Activated CD8-positive, alpha-beta memory T cell treated with anti-CD3 and anti-CD28 coated beads, Interleukin-2, amount 10 ng/mL, durations not matched to agents 7 days and 5 days (primary cell): ENCODE measurements at regions not wholly inside any gene's neighbourhood (a gene's known extent, or its start where the extent isn't known, plus 50 kb on each side); places are given as distances from the start of the nearest gene placed in this dataset.

ENCODE experiments used
- ATAC-seq: fragments of 150-1000 bp; cut with Tn5 transposase; one replicate; pipeline ENCODE4 v1.10.0; 2021; ENCODE audit warnings: moderate library complexity
- CTCF ChIA-PET: fragments of 350-600 bp; sonication (Branson Sonifier 250); formaldehyde crosslinking; loops from one replicate; lab custom pipeline; 2021; ENCODE audit warnings: antibody characterized with exemption; lab: Charles Lee
- DNase-seq: peaks from one replicate; pipeline ENCODE4 v3.0.0-alpha.2; 2020
- H3K27ac Mint-ChIP-seq: one replicate; pipeline ENCODE4 v1.8.0; 2021; ENCODE audit warnings: mild to moderate bottlenecking, mixed read lengths
- H3K27me3 Mint-ChIP-seq: one replicate; pipeline ENCODE4 v1.8.0; 2021; ENCODE audit warnings: mixed read lengths
- H3K36me3 Mint-ChIP-seq: one replicate; pipeline ENCODE4 v1.8.0; 2021; ENCODE audit warnings: mild to moderate bottlenecking, mixed read lengths
- H3K4me1 Mint-ChIP-seq: one replicate; pipeline ENCODE4 v1.8.0; 2021; ENCODE audit warnings: mixed read lengths
- H3K4me3 Mint-ChIP-seq: one replicate; pipeline ENCODE4 v1.8.0; 2021; ENCODE audit warnings: mild to moderate bottlenecking, moderate library complexity, mixed read lengths
- H3K9me3 Mint-ChIP-seq: one replicate; pipeline ENCODE4 v1.8.0; 2022; ENCODE audit warnings: low read depth, mixed read lengths

- Mint-ChIP-seq H3K4me3 (no peak overlapping the region), H3K4me1 (no peaks in the 10 kb centered on the region), H3K36me3 (no peaks in the 10 kb centered on the region)
Observed at GRCh38 chr6:148177589-148178233, 164.9 kb upstream of the SASH1 start.

GRCh38 chr6:148179786-148180185, 162.9 kb upstream of the SASH1 start:
- no peaks in the 10 kb centered on the region for H3K9me3 Mint-ChIP-seq
- no peaks in the 10 kb centered on the region for H3K36me3 Mint-ChIP-seq
- H3K4me3 Mint-ChIP-seq, result no peak overlapping the region
- ATAC-seq (no peak), DNase-seq (no peak)
- peaks cover 15% of the 10 kb centered on the region for H3K27me3 Mint-ChIP-seq
- H3K27ac Mint-ChIP-seq, result no peak overlapping the region
- CTCF ChIA-PET, result interaction anchor here (0.8 to 1.5 kb wide), 7 partner anchors 31 to 673 kb away, joined by 3 to 6 read pairs (median 4); no protein-coding TSS in a partner anchor
- H3K4me1 Mint-ChIP-seq, result no peaks in the 10 kb centered on the region

More at GRCh38 chr6:148177589-148178233, 164.9 kb upstream of the SASH1 start:
- Mint-ChIP-seq H3K27ac (no peak overlapping the region), H3K9me3 (no peaks in the 10 kb centered on the region), H3K27me3 (peaks cover 12% of the 10 kb centered on the region)
- DNase-seq (no peak), ATAC-seq (no peak)
- CTCF ChIA-PET, result interaction anchor here (0.7 to 2.2 kb wide), 10 partner anchors 9 to 291 kb away, joined by 3 to 19 read pairs (median 4); no protein-coding TSS in a partner anchor

- H3K4me3 Mint-ChIP-seq, result no peak overlapping the region
- no peaks in the 10 kb centered on the region for H3K4me1 Mint-ChIP-seq
- H3K27me3 Mint-ChIP-seq, result peaks cover 26% of the 10 kb centered on the region
- DNase-seq, result no peak
- no peak for ATAC-seq
- H3K36me3 Mint-ChIP-seq, result no peaks in the 10 kb centered on the region
- no peak overlapping the region for H3K27ac Mint-ChIP-seq
- CTCF ChIA-PET, result no interaction called here
- no peaks in the 10 kb centered on the region for H3K9me3 Mint-ChIP-seq
Observed at GRCh38 chr6:148182378-148182777, 160.3 kb upstream of the SASH1 start.

GRCh38 chr6:148183776-148184175, 158.9 kb upstream of the SASH1 start:
- Mint-ChIP-seq H3K27ac (no peak overlapping the region), H3K4me1 (no peaks in the 10 kb centered on the region), H3K4me3 (no peak overlapping the region), H3K36me3 (no peaks in the 10 kb centered on the region), H3K27me3 (peaks cover 37% of the 10 kb centered on the region), H3K9me3 (no peaks in the 10 kb centered on the region)
- no peak for DNase-seq
- CTCF ChIA-PET, result no interaction called here
- no peak for ATAC-seq

- H3K36me3 Mint-ChIP-seq, result no peaks in the 10 kb centered on the region
- no peak for ATAC-seq
Observed at GRCh38 chr6:148186916-148187315, 155.7 kb upstream of the SASH1 start.

GRCh38 chr6:148192310-148192709, 150.3 kb upstream of the SASH1 start:
- CTCF ChIA-PET, result no interaction called here
- Mint-ChIP-seq H3K27me3 (peaks cover 59% of the 10 kb centered on the region), H3K36me3 (no peaks in the 10 kb centered on the region)

More at GRCh38 chr6:148186916-148187315, 155.7 kb upstream of the SASH1 start:
- no peaks in the 10 kb centered on the region for H3K9me3 Mint-ChIP-seq
- CTCF ChIA-PET, result no interaction called here
- no peak overlapping the region for H3K27ac Mint-ChIP-seq
- no peaks in the 10 kb centered on the region for H3K4me1 Mint-ChIP-seq
- H3K27me3 Mint-ChIP-seq, result peaks cover 45% of the 10 kb centered on the region
- DNase-seq, result no peak
- H3K4me3 Mint-ChIP-seq, result no peak overlapping the region

GRCh38 chr6:148193063-148193680, 149.5 kb upstream of the SASH1 start:
- Mint-ChIP-seq H3K27ac (no peak overlapping the region), H3K27me3 (peaks cover 57% of the 10 kb centered on the region), H3K4me1 (no peaks in the 10 kb centered on the region), H3K36me3 (no peaks in the 10 kb centered on the region), H3K4me3 (no peak overlapping the region), H3K9me3 (no peaks in the 10 kb centered on the region)
- no peak for ATAC-seq
- CTCF ChIA-PET, result no interaction called here
- no peak for DNase-seq

More at GRCh38 chr6:148192310-148192709, 150.3 kb upstream of the SASH1 start:
- Mint-ChIP-seq H3K27ac (no peak overlapping the region), H3K9me3 (no peaks in the 10 kb centered on the region), H3K4me3 (no peak overlapping the region), H3K4me1 (no peaks in the 10 kb centered on the region)
- no peak for ATAC-seq
- no peak for DNase-seq

GRCh38 chr6:148195511-148195910, 147.1 kb upstream of the SASH1 start:
- ATAC-seq (no peak), DNase-seq (no peak)
- Mint-ChIP-seq H3K27me3 (peaks cover 61% of the 10 kb centered on the region), H3K4me1 (no peaks in the 10 kb centered on the region), H3K27ac (no peak overlapping the region), H3K36me3 (no peaks in the 10 kb centered on the region), H3K4me3 (no peak overlapping the region), H3K9me3 (no peaks in the 10 kb centered on the region)
- CTCF ChIA-PET, result no interaction called here

- CTCF ChIA-PET, result interaction anchor here (0.6 kb wide), 1 partner anchor 71 kb away, joined by 3 read pairs; no protein-coding TSS in a partner anchor
- peaks cover 78% of the 10 kb centered on the region for H3K27me3 Mint-ChIP-seq
- no peak for ATAC-seq
Observed at GRCh38 chr6:148199584-148199983, 143.1 kb upstream of the SASH1 start.

GRCh38 chr6:148200293-148200692, 142.3 kb upstream of the SASH1 start:
- Mint-ChIP-seq H3K4me1 (peaks cover 13% of the 10 kb centered on the region), H3K9me3 (peaks cover 8% of the 10 kb centered on the region), H3K4me3 (no peak overlapping the region), H3K36me3 (peaks cover 4% of the 10 kb centered on the region), H3K27ac (no peak overlapping the region), H3K27me3 (peaks cover 83% of the 10 kb centered on the region)
- CTCF ChIA-PET, result no interaction called here
- no peak for DNase-seq
- ATAC-seq, result no peak

More at GRCh38 chr6:148199584-148199983, 143.1 kb upstream of the SASH1 start:
- H3K4me1 Mint-ChIP-seq, result peaks cover 10% of the 10 kb centered on the region
- H3K27ac Mint-ChIP-seq, result no peak overlapping the region
- no peak for DNase-seq
- no peak overlapping the region for H3K4me3 Mint-ChIP-seq
- H3K36me3 Mint-ChIP-seq, result peaks cover 4% of the 10 kb centered on the region
- H3K9me3 Mint-ChIP-seq, result peaks cover 7% of the 10 kb centered on the region

GRCh38 chr6:148200781-148201180, 141.9 kb upstream of the SASH1 start:
- CTCF ChIA-PET, result no interaction called here
- no peak overlapping the region for H3K4me3 Mint-ChIP-seq
- H3K9me3 Mint-ChIP-seq, result peaks cover 12% of the 10 kb centered on the region
- ATAC-seq, result no peak
- no peak overlapping the region for H3K27ac Mint-ChIP-seq
- peaks cover 15% of the 10 kb centered on the region for H3K4me1 Mint-ChIP-seq
- peaks cover 4% of the 10 kb centered on the region for H3K36me3 Mint-ChIP-seq
- H3K27me3 Mint-ChIP-seq, result peaks cover 84% of the 10 kb centered on the region
- DNase-seq, result no peak

- CTCF ChIA-PET, result no interaction called here
- ATAC-seq (no peak), DNase-seq (no peak)
- peaks cover 12% of the 10 kb centered on the region for H3K9me3 Mint-ChIP-seq
- peaks cover 4% of the 10 kb centered on the region for H3K36me3 Mint-ChIP-seq
- H3K27ac Mint-ChIP-seq, result peak overlapping the region; percentile 85
- H3K4me1 Mint-ChIP-seq, result peaks cover 15% of the 10 kb centered on the region
- H3K27me3 Mint-ChIP-seq, result peaks cover 77% of the 10 kb centered on the region
- H3K4me3 Mint-ChIP-seq, result no peak overlapping the region
Observed at GRCh38 chr6:148203281-148203925, 139.2 kb upstream of the SASH1 start.

- peaks cover 4% of the 10 kb centered on the region for H3K36me3 Mint-ChIP-seq
- H3K9me3 Mint-ChIP-seq, result peaks cover 12% of the 10 kb centered on the region
- peaks cover 15% of the 10 kb centered on the region for H3K4me1 Mint-ChIP-seq
- CTCF ChIA-PET, result no interaction called here
- H3K27ac Mint-ChIP-seq, result peak overlapping the region; percentile 85
- H3K27me3 Mint-ChIP-seq, result peaks cover 77% of the 10 kb centered on the region
- DNase-seq (peak; percentile 84), ATAC-seq (peak; percentile 80)
- H3K4me3 Mint-ChIP-seq, result peak overlapping the region; percentile 49
Observed at GRCh38 chr6:148203970-148204369, 138.7 kb upstream of the SASH1 start.
